NCI-H526 (cell line): ENCODE measurements at regions not wholly inside any gene's neighbourhood (a gene's known extent, or its start where the extent isn't known, plus 50 kb on each side); places are given as distances from the start of the nearest gene placed in this dataset.

Experiments used
- DNase-seq, 2 experiments: peaks; one replicate each; lab custom pipeline; 2025; lab: John Stamatoyannopoulos, UW

- DNase-seq: no peak
Measured at GRCh38 chr5:148913493-148913892, 87.1 kb downstream of the ADRB2 start.

GRCh38 chr5:148913985-148914431, 87.6 kb downstream of the ADRB2 start:
- no peak for DNase-seq

GRCh38 chr5:148915224-148915817, 88.9 kb downstream of the ADRB2 start:
- no peak for DNase-seq

DNA sequence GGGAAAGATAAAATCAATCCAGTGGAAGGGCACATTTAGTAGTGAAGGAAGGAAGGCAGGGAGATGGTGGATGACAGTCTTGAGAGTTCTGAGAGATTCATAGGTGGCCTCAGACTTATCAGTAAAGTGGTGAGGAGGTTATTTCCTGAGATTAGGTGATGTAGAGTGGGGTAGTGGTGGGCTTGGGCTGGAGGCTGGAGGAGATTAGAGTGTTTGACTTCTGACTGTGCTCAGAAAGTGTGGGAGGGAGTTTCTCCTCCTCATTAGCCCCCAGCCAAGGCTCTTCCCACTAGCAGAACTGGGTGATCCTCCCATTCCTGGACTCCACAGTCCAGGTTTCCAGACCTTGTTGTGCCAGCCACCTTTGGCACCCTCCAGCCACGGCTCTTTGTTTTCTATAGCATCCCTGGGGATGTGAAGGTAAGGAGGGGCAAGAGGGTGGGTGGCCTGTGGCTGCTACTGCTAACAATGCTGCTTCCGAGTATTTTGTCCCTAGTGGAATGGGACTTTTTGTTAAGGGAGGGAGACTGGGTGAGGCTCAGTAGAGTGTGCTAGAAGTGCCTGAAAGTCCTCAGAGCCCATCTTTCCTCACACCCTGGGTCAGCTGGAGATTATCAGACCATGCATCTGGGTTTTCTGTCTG, 94.4 kb downstream of the ADRB2 start:
- no peak for DNase-seq

DNA sequence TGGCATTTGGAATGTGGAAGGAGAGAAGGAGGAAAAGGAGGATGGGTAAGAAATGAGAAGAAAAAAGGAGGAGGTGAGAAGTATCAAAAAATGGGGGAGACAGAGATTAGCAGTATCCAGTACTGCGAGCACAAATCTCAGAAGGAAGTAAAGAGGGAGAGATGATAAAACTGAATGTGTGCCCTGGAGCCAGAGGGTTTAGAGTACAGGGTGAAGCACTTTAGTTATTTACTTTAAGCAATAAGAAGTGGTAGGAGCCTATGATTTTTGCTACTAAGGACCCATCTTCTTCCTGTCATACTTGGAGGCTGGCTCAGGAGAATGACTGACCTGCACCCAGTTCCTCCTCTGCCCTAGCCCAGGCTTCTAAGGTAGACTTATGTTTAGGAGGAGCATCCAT, 94.9 kb downstream of the ADRB2 start:
- no peak for DNase-seq

- no peak for DNase-seq
Measured at GRCh38 chr5:148922606-148923005, 96.2 kb downstream of the ADRB2 start.

DNA sequence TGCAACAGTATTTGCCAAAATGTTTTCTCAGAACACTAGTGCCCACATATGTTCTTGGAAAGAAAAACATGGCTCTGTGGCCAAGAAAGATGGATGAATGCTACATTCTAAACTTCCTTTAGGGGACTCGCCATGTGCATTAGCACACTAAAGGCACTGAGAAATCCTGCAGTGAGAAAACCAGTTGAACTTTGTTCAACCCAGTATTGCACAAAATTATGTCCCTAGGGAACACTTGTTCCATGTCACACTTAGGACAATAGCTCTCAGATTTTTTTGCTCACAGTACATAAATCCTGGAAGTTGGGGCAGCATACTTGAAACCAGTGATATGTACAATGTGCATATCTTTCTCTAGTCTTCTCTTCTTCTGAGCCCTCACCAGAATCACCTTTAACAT, 96.6 kb downstream of the ADRB2 start:
- DNase-seq: no peak

DNA sequence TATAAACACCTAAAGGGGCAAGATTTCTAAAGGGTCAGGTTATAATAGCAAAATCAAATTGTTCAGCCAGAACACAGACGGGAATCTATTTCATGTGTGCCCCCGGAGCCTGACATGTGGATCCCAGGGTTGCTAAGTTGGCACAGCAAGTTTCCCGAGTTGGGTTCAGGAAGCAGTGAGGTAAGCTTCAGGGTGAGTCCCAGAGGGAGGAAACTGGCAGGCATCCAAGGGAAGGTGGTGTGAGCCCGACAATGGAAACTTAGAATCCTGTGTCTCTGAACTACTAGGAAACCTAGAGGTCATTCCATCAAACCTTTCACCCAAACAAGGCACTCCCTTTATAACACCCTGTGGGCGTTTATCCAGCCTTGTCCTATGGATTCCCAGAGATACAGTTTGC, 98.4 kb downstream of the ADRB2 start:
- no peak for DNase-seq

- no peak for DNase-seq
Measured at GRCh38 chr5:148926207-148926606, 99.8 kb downstream of the ADRB2 start.

DNA sequence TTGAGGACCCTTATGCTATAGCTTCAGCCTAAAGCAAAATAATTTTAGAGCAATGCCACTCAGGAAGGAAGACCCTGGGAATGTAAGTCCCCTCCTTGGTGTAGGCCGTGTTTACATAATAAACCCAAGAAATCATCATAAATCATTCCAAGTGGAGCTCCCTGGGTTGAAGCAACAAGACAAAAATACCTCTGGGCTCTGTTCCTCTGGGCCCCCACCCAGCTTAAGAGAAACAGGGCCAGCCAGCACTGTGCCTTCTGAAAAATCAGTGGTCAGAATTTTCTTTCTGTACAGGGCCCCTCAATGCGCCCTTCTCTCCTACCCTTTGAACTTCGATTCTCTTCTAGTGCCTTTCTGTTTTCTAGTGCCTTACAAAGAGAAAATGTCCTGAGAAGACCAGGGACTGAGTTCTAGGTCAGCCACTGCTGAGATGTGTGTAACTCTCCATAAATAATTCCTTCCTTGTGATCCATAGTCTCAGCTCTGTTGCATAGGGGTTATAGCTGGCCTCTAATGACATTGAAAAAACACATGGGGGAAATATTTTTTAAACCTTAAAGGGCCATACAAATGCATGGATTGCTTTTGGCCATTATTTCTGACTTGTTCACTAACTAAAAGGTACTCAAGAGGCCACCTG, 101.0 kb downstream of the ADRB2 start:
- no peak for DNase-seq

DNA sequence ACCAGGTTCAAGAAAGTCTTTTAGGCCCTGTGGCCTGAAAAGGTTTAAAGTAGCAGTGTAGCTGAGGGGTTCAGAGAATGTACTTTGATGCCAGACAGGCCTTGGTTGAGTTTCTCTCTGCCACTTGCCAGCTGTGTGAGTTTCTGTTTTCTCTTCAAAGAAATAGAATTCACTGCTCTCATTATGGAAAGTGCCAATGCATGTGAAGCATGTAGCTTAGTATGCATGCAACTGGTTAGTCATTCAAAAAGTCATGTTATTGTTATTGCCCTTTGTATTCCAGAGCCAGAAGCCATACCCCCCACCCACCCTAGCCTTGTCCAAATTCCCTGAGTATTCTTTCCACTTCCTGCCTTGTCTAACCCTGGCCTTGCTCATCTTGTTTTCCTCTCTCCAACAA, 101.7 kb downstream of the ADRB2 start:
- DNase-seq: no peak

- DNase-seq: no peak
Measured at GRCh38 chr5:148931453-148932057, 105.1 kb downstream of the ADRB2 start.

DNA sequence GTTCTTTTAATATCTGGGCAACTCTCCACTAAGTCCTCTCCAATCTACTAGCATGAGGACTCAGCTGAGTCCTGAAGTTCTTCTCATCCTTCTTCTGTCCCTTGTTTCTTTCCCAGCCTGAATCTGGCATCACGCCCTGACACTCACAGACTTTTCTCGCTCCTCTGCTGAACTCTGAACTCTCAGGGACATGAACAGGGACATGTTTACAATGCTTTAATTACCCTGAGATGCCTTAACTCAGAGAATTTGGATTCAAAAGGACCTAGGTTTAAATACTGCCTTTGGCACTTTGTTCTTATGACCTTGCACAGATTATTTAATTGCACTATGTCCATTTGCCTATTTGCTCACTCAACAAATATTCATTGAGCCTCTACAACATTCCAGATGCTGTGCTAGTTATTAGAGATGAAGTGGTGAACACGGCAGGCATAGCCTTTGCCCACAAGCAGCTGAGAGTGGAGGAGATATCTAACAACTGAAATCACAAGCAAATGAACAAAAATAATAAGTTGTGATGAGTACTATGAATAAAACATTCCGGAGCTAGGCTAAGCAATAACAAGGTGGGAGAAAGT, 106.0 kb downstream of the ADRB2 start:
- no peak for DNase-seq

DNA sequence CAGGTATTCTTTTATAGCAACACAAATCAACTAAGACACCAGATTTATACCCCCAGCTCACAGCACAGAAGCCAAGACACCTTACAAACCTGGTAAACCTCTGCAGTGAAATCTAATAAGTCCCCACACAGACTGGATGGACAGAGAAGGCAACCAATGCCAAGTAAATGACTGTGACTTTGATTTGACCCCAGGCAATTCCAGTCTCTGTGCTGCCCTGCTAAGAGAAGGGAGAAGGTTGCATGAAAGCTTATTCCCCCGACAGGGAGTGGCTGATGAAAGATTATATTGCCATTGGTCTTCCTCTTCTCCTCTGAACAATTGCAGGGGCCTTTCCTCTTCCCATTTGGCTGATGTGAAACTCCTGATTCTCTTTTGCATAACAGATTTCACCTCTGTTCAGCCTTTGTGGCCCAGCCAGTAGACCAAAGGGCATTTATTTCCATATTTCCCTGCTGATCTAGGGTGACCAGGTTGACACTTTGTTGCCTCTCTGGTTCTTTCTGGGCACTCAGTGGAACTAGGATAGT, 107.6 kb downstream of the ADRB2 start:
- DNase-seq: peak; percentile 65 to 72

GRCh38 chr5:148934895-148935400, 108.5 kb downstream of the ADRB2 start:
- DNase-seq: no peak

DNA sequence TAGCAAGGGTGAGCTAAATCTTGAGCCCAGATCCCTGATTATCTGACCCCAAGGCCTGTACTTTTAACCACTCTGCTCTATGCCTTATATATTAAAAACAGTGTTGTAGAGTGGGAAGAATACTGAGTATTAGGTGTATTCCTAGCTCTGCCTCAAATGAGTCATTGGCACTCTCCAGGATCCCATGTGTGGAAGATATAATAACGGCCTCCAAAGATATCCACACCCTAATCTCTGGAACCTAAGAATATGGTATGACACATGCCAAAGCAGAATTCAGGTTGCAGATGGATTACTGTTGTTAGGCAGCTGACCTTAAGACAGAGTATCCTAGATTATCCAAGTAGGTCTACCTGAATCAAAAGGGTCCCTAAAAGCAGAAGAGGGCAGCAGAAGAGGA, 110.8 kb downstream of the ADRB2 start:
- DNase-seq: no peak

DNA sequence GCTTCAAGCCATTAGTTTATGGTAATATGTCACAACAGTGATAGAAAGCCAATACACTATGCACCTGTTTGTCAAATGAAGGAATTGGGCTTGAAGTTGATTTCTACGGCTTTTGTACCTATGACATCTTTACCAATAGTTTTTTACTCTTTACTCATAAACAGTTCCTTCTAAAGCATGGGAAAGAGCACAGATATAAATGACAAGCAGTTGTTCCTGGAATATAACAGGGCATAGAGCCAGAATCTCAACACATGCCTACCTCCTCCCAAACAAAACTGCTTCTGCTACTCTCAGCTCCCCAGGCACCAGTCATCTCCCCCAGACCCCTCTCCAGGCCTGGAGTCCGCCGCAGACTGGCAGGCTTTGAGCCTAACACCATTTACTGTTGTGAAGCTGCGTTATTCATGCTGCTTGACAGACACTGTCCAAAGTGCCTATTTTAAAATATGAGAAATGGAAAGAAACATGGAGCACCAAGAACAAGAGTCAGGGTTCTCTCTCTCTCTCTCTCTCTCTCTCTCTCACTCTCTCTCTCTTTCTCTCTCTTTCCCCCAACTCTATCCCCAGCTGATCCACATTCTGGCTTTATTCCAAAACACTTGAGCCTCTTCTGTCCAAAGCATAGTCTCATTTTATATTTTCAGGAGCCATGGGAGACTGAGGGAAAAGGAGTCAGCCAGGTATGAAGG, 111.6 kb downstream of the ADRB2 start:
- no peak for DNase-seq

- no peak for DNase-seq
Measured at GRCh38 chr5:148938522-148938882, 112.1 kb downstream of the ADRB2 start.

DNA sequence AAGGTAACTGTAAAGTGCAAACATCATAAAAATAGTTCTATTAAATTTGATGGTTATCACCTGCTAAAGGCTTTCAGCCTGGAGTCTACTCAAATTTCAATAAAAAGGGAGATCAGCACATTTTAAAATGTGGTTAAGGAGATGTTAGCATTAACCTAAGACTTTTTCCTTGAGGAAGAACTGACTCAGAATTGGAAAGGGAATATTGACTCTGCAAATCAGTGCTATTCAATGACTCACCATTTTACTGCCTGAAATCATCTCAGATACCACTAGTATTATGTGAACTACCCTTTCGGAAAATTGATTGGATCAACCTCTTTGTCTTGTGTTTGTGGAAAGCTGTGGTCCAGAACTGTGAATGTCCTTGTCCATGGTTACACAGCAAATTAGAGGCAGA, 113.3 kb downstream of the ADRB2 start:
- DNase-seq: no peak

- DNase-seq: no peak
Measured at GRCh38 chr5:148941810-148942209, 115.4 kb downstream of the ADRB2 start.

DNA sequence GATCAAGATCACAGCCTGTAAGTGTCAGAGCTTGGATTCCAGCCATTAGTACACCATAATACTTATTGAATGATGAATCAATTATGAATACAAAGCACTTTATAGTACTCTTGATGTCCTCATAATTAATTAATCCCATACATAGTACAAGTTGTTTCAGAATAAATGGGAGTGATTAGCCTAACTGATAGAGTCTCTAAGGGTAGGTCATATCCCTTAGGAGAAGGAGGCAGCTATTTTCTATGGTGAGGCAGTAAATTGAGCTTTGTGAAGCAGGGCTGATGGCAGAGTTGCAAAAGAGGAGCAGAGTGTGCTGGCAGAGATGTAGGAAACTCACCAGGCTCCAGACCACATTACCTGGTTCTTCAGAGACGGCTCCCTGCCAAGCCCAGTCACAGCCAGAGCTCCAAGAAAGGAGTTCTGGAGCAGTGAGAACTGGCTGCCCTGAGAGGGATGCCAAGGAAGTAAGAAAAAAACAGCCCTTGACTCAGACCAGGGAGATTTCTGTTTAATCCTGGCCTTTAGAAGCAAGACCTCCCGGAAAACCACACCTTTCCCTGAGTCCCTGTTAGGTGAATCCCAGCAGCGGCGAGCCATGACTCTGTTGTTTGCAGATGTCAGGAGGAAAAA, 112.9 kb downstream of the SH3TC2 start:
- no peak for DNase-seq
